ENCODE measurements at regions not wholly inside any gene's neighbourhood (a gene's known extent, or its start where the extent isn't known, plus 50 kb on each side); places are given as distances from the start of the nearest gene placed in this dataset.

DNA sequence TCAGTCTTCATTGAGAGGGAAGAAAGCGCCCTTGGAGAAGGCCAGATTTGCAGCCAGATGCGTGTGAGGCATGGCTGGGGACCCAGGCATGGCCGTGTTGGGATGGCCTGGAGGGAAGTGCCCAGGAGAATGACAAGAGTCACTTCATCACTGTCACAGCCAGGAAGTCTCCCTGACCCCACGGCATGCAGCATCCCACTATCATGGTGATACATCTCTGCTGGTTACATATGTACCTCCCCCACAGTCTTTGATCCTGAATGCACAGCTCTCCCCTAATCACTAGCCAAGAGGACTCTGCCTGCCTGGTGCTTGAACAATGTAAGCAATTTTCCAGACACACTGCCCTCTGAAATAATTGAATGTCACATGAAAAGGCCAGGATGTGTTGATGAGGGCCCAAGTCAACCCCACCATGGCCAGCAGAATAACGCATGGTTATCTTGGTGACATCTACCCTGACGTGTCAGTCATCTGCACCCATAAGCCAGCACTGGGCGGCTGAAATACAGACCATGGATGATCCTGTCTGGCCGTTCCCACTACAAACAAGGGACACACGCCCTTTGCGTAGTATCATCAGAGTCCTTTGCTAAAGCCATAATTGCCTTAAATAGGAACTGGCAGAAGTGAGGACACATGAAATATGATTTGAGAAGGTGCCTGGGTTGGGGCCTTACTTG lies 149.7 kb upstream of the SPACA7 start:
- H3K9me3 ChIP-seq (ENCODE audit: control insufficient read depth in 1 of 2, insufficient read depth in 1 of 2, low read length in 2 of 2): peaks cover 0 to 11% of the 10 kb centered on the region in 2 experiments
- Mint-ChIP-seq H3K27me3 (peaks cover 3% of the 10 kb centered on the region), H3K36me3 (ENCODE audit: low read depth) (no peaks in the 10 kb centered on the region), H3K4me3 (no peak overlapping the region), H3K9me3 (no peaks in the 10 kb centered on the region), H3K27ac (no peak overlapping the region), H3K4me1 (ENCODE audit: low read depth) (no peaks in the 10 kb centered on the region)
- no peak overlapping the region for H3K27ac ChIP-seq (ENCODE audit: low read depth in 1 of 2, low read length in 2 of 2)
- CTCF ChIA-PET: no interaction called here
- ATAC-seq (ENCODE audit: poor library complexity) (no peak), DNase-seq (no peak)
- intact Hi-C loops (cut with DNase I, micrococcal nuclease): no loop called here
- TF ChIP-seq, protein P1, sequence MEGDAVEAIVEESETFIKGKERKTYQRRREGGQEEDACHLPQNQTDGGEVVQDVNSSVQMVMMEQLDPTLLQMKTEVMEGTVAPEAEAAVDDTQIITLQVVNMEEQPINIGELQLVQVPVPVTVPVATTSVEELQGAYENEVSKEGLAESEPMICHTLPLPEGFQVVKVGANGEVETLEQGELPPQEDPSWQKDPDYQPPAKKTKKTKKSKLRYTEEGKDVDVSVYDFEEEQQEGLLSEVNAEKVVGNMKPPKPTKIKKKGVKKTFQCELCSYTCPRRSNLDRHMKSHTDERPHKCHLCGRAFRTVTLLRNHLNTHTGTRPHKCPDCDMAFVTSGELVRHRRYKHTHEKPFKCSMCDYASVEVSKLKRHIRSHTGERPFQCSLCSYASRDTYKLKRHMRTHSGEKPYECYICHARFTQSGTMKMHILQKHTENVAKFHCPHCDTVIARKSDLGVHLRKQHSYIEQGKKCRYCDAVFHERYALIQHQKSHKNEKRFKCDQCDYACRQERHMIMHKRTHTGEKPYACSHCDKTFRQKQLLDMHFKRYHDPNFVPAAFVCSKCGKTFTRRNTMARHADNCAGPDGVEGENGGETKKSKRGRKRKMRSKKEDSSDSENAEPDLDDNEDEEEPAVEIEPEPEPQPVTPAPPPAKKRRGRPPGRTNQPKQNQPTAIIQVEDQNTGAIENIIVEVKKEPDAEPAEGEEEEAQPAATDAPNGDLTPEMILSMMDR (IDR thresholded peaks at IDR 0.05): no peak
- POLR2A ChIA-PET: no interaction called here
- H3K4me1 ChIP-seq (ENCODE audit: insufficient read depth, low read length): no peaks in the 10 kb centered on the region
- no peaks in the 10 kb centered on the region for H3K27me3 ChIP-seq (ENCODE audit: control insufficient read depth in 1 of 2, insufficient read depth in 2 of 2, low read length in 2 of 2)
- H3K4me3 ChIP-seq (ENCODE audit: low read length): no peak overlapping the region
- no peaks in the 10 kb centered on the region for H3K36me3 ChIP-seq (ENCODE audit: insufficient read depth, low read length)

DNA sequence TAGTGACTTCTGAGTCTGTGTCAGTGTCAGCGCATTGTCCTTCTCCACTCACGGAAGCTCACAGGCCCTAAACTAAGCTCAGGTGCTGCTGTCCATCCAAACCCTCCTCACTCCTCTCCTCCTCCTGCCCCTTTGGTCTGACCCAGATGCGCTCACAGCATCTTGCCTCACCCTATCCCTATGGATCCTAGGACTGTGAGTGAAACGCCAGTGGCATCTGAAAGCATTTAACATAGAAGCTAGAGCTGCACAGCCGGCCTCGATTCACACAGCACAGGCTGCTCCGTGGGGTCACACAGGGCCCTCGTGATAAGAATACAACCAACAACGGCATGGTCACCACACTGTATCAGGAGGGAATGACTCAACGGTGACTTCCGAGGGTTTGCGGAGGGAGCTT lies 149.1 kb upstream of the SPACA7 start:
- intact Hi-C loops (cut with DNase I, micrococcal nuclease): no loop called here
- H3K4me1 ChIP-seq (ENCODE audit: insufficient read depth, low read length): no peaks in the 10 kb centered on the region
- Mint-ChIP-seq H3K36me3 (ENCODE audit: low read depth) (no peaks in the 10 kb centered on the region), H3K4me3 (no peak overlapping the region), H3K27ac (no peak overlapping the region), H3K9me3 (no peaks in the 10 kb centered on the region), H3K4me1 (ENCODE audit: low read depth) (no peaks in the 10 kb centered on the region), H3K27me3 (peaks cover 3% of the 10 kb centered on the region)
- peaks cover 0 to 11% of the 10 kb centered on the region in 2 experiments for H3K9me3 ChIP-seq (ENCODE audit: control insufficient read depth in 1 of 2, insufficient read depth in 1 of 2, low read length in 2 of 2)
- H3K36me3 ChIP-seq (ENCODE audit: insufficient read depth, low read length): no peaks in the 10 kb centered on the region
- no peaks in the 10 kb centered on the region for H3K27me3 ChIP-seq (ENCODE audit: control insufficient read depth in 1 of 2, insufficient read depth in 2 of 2, low read length in 2 of 2)
- ChIA-PET CTCF (no interaction called here), POLR2A (no interaction called here)
- H3K27ac ChIP-seq (ENCODE audit: low read depth in 1 of 2, low read length in 2 of 2): no peak overlapping the region
- DNase-seq (no peak), ATAC-seq (ENCODE audit: poor library complexity) (no peak)
- TF ChIP-seq, protein P1 (IDR thresholded peaks at IDR 0.05): no peak
- H3K4me3 ChIP-seq (ENCODE audit: low read length): no peak overlapping the region

DNA sequence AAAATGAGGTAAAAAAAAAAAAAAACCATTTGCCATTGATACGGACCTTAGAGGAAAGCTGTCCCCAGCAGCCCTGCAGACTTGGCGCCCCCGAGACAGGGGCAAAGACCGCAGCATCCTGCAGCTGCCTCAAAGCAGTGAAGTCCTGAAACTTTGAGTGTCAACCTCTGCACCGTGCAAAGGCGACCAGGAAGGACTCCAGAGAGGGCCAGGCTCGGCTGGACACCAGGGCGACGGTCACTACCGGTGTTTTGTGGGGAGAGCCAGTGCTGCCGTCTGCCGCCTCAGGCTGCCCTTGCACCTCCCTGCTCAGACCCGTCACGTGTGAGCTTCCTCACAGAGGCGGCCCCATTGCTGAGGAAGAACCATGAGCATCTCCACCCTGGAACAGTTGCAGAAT lies 146.7 kb upstream of the SPACA7 start:
- H3K9me3 ChIP-seq (ENCODE audit: control insufficient read depth in 1 of 2, insufficient read depth in 1 of 2, low read length in 2 of 2): peaks cover 0 to 19% of the 10 kb centered on the region in 2 experiments
- Mint-ChIP-seq H3K4me1 (ENCODE audit: low read depth) (no peaks in the 10 kb centered on the region), H3K36me3 (ENCODE audit: low read depth) (no peaks in the 10 kb centered on the region), H3K27ac (no peak overlapping the region), H3K27me3 (peaks cover 3% of the 10 kb centered on the region), H3K9me3 (no peaks in the 10 kb centered on the region), H3K4me3 (no peak overlapping the region)
- CTCF ChIA-PET: no interaction called here
- TF ChIP-seq, protein P1 (IDR thresholded peaks at IDR 0.05): no peak
- no peak overlapping the region for H3K27ac ChIP-seq (ENCODE audit: low read depth in 1 of 2, low read length in 2 of 2)
- H3K27me3 ChIP-seq (ENCODE audit: control insufficient read depth in 1 of 2, insufficient read depth in 2 of 2, low read length in 2 of 2): no peaks in the 10 kb centered on the region
- no peaks in the 10 kb centered on the region for H3K36me3 ChIP-seq (ENCODE audit: insufficient read depth, low read length)
- DNase-seq (no peak), ATAC-seq (ENCODE audit: poor library complexity) (no peak)
- no peaks in the 10 kb centered on the region for H3K4me1 ChIP-seq (ENCODE audit: insufficient read depth, low read length)
- intact Hi-C loops (cut with DNase I, micrococcal nuclease): no loop called here
- H3K4me3 ChIP-seq (ENCODE audit: low read length): no peak overlapping the region
- POLR2A ChIA-PET: no interaction called here

All from CD4-positive, alpha-beta T cell (primary cell).